ENCODE measurements at regions not wholly inside any gene's neighbourhood (a gene's known extent, or its start where the extent isn't known, plus 50 kb on each side); places are given as distances from the start of the nearest gene placed in this dataset.

DNA sequence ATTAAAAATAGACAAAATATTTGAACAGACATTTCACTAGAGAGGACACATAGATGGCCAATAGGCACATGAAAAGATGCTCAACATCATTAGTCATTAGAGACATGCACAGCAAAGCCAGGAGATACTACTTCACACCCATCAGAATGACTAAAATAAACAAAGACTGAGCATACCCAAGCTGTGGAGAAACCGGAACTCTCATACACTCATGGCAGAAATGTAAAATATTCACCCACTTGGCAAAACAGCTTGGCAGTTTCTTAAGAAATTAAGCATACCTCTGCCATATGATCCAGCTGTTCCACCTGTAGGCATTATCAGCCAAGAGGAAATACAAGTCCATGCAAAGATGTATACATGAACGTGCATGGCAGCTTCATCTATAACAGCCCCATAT, 213.4 kb downstream of the TSHZ3 start:
- Histone ChIP-seq H3K9ac (ENCODE audit: low read length) (no peak overlapping the region), H3K4me2 (ENCODE audit: low read length) (no peak overlapping the region), H3K4me3 (ENCODE audit: low read length) (no peak overlapping the region), H3K79me2 (replicated peaks; ENCODE audit: insufficient read depth, low read length) (no peaks in the 10 kb centered on the region), H3K27me3 (ENCODE audit: insufficient read depth, low read depth, low read length) (peaks cover 5% of the 10 kb centered on the region), H3K27ac (ENCODE audit: low read length) (no peak overlapping the region), H2AFZ (ENCODE audit: low read depth, low read length) (no peak overlapping the region), H3F3A (ENCODE audit: insufficient read depth, low read length, poor library complexity, severe bottlenecking) (no peaks in the 10 kb centered on the region), H3K36me3 (ENCODE audit: insufficient read depth, low read length) (no peaks in the 10 kb centered on the region), H4K20me1 (ENCODE audit: insufficient read depth) (no peaks in the 10 kb centered on the region), H3K9me2 (ENCODE audit: insufficient read depth, low read length) (no peaks in the 10 kb centered on the region), H3K9me3 (ENCODE audit: low read length) (no peaks in the 10 kb centered on the region)
- TF ChIP-seq POLR2AphosphoS5 (IDR thresholded peaks at IDR 0.05) = no peak
- TF ChIP-seq EP300 (conservative IDR thresholded peaks at IDR 0.05; ENCODE audit: poor library complexity, severe bottlenecking) = no peak
- TF ChIP-seq SMC3 (conservative IDR thresholded peaks at IDR 0.05; ENCODE audit: poor library complexity) = no peak
- TF ChIP-seq MXI1 (conservative IDR thresholded peaks at IDR 0.05; ENCODE audit: poor library complexity, severe bottlenecking) = no peak
- TF ChIP-seq TAF1 (IDR thresholded peaks at IDR 0.05; ENCODE audit: low read depth) = no peak
- TF ChIP-seq, protein P1, sequence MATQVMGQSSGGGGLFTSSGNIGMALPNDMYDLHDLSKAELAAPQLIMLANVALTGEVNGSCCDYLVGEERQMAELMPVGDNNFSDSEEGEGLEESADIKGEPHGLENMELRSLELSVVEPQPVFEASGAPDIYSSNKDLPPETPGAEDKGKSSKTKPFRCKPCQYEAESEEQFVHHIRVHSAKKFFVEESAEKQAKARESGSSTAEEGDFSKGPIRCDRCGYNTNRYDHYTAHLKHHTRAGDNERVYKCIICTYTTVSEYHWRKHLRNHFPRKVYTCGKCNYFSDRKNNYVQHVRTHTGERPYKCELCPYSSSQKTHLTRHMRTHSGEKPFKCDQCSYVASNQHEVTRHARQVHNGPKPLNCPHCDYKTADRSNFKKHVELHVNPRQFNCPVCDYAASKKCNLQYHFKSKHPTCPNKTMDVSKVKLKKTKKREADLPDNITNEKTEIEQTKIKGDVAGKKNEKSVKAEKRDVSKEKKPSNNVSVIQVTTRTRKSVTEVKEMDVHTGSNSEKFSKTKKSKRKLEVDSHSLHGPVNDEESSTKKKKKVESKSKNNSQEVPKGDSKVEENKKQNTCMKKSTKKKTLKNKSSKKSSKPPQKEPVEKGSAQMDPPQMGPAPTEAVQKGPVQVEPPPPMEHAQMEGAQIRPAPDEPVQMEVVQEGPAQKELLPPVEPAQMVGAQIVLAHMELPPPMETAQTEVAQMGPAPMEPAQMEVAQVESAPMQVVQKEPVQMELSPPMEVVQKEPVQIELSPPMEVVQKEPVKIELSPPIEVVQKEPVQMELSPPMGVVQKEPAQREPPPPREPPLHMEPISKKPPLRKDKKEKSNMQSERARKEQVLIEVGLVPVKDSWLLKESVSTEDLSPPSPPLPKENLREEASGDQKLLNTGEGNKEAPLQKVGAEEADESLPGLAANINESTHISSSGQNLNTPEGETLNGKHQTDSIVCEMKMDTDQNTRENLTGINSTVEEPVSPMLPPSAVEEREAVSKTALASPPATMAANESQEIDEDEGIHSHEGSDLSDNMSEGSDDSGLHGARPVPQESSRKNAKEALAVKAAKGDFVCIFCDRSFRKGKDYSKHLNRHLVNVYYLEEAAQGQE (IDR thresholded peaks at IDR 0.05; ENCODE audit: borderline replicate concordance) = no peak
- no peak for TF ChIP-seq EZH2 (IDR thresholded peaks at IDR 0.05; ENCODE audit: borderline replicate concordance, insufficient read depth, low read length, poor library complexity, severe bottlenecking)
- no peak for TF ChIP-seq RAD21 (conservative IDR thresholded peaks at IDR 0.05)
- TF ChIP-seq, protein P2, sequence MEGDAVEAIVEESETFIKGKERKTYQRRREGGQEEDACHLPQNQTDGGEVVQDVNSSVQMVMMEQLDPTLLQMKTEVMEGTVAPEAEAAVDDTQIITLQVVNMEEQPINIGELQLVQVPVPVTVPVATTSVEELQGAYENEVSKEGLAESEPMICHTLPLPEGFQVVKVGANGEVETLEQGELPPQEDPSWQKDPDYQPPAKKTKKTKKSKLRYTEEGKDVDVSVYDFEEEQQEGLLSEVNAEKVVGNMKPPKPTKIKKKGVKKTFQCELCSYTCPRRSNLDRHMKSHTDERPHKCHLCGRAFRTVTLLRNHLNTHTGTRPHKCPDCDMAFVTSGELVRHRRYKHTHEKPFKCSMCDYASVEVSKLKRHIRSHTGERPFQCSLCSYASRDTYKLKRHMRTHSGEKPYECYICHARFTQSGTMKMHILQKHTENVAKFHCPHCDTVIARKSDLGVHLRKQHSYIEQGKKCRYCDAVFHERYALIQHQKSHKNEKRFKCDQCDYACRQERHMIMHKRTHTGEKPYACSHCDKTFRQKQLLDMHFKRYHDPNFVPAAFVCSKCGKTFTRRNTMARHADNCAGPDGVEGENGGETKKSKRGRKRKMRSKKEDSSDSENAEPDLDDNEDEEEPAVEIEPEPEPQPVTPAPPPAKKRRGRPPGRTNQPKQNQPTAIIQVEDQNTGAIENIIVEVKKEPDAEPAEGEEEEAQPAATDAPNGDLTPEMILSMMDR (IDR thresholded peaks at IDR 0.05; ENCODE audit: poor library complexity, severe bottlenecking) = no peak

DNA sequence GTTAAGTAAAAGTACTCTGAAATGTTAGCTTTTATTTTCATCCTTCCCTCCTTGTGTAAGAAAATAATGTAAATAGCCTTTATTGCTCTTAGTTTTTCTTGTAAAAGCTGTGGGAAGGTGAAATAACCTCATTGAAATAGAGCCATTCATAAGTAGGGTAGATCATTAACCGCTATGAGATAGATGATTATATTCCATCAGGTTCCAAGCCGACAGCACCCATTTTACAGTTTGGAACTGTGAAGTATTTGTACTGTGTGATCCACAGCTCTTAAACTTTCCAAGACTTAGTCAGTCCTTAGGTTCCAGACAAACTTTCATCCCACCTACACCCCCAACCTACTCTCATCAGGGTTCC, 216.5 kb downstream of the TSHZ3 start:
- H3K36me3 ChIP-seq (ENCODE audit: insufficient read depth, low read length) = no peaks in the 10 kb centered on the region
- H3K27ac ChIP-seq (ENCODE audit: low read length) = no peak overlapping the region
- no peak overlapping the region for H3K4me2 ChIP-seq (ENCODE audit: low read length)
- no peak overlapping the region for H3K9ac ChIP-seq (ENCODE audit: low read length)
- no peaks in the 10 kb centered on the region for H3F3A ChIP-seq (ENCODE audit: insufficient read depth, low read length, poor library complexity, severe bottlenecking)
- H3K9me3 ChIP-seq (ENCODE audit: low read length) = no peaks in the 10 kb centered on the region
- H3K9me2 ChIP-seq (ENCODE audit: insufficient read depth, low read length) = no peaks in the 10 kb centered on the region
- no peak overlapping the region for H2AFZ ChIP-seq (ENCODE audit: low read depth, low read length)
- TF ChIP-seq SMC3 (conservative IDR thresholded peaks at IDR 0.05; ENCODE audit: poor library complexity) (no peak), EZH2 (IDR thresholded peaks at IDR 0.05; ENCODE audit: borderline replicate concordance, insufficient read depth, low read length, poor library complexity, severe bottlenecking) (no peak), EP300 (conservative IDR thresholded peaks at IDR 0.05; ENCODE audit: poor library complexity, severe bottlenecking) (no peak), POLR2AphosphoS5 (IDR thresholded peaks at IDR 0.05) (no peak), TAF1 (IDR thresholded peaks at IDR 0.05; ENCODE audit: low read depth) (no peak), RAD21 (conservative IDR thresholded peaks at IDR 0.05) (no peak), MXI1 (conservative IDR thresholded peaks at IDR 0.05; ENCODE audit: poor library complexity, severe bottlenecking) (no peak)
- TF ChIP-seq, protein P2 (IDR thresholded peaks at IDR 0.05; ENCODE audit: poor library complexity, severe bottlenecking) = no peak
- TF ChIP-seq, protein P1 (IDR thresholded peaks at IDR 0.05; ENCODE audit: borderline replicate concordance) = no peak
- no peak overlapping the region for H3K4me3 ChIP-seq (ENCODE audit: low read length)
- H3K79me2 ChIP-seq (replicated peaks; ENCODE audit: insufficient read depth, low read length) = no peaks in the 10 kb centered on the region
- no peaks in the 10 kb centered on the region for H4K20me1 ChIP-seq (ENCODE audit: insufficient read depth)
- H3K27me3 ChIP-seq (ENCODE audit: insufficient read depth, low read depth, low read length) = no peaks in the 10 kb centered on the region

Data from neural cell (in vitro differentiated cells).